Suppressor macrophage treated with lipopolysaccharide for 4 hours (primary cell): ENCODE measurements at regions not wholly inside any gene's neighbourhood (a gene's known extent, or its start where the extent isn't known, plus 50 kb on each side); places are given as distances from the start of the nearest gene placed in this dataset.
A peak's percentile ranks its signal among the peaks of the same experiment; 100 is the strongest.

Source experiments
- DNase-seq: peaks from one replicate; pipeline ENCODE4 v3.0.0-alpha.2; 2020

DNA sequence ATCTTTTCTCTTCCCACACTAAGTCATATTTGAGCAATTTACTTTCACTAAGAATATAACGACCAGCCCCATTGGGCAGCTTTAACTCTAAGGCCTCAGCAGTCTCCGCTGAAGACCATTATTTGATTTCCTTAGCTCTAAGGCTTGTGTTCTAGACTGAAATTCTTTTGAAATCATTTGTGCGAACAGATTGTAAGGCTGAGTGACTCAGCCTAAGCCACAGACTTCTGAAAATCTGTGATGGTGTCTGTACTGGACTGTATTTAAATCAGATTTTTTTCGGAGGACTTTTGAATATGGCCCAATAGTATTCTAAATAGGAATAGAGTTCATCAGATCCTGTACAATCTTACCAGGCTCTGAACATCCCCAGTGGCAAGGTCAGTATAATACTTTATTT is 150.3 kb upstream of the TECRL start:
- DNase-seq: no peak

DNA sequence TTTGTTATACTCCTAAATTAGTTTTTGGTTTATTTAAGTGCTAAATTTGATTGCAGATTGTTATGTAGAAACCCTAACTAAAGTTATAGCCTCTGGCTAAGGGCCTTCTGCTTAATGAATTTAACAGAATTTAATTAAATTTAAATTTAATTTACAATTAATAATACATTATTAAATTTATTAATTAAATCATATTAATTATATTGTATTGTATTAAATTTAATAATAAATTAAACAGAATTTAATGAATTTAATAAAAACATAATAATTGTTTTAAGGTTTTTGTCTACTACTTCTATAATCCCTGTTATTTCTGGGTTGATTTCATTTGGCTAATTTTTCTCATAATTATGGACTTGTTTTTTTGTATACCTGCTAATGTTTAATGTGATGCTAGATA is 141.9 kb upstream of the TECRL start:
- no peak for DNase-seq

DNA sequence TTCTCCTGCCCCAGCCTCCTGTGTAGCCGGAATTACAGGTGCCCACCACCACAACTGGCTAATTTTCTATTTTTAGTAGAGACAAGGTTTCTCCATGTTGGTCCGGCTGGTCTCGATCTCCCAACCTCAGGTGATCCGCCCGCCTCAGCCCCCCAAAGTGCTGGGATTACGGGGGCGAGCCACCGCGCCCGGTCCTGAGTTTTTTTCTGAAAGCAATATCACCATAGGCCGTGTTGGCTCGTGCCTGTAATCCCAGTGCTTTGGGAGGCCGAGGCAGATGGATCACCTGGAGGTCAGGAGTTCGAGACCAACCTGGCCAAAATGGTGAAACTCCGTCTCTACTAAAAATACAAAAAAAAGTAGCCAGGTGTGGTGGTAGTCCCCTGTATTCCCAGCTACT is 136.3 kb upstream of the TECRL start:
- no peak for DNase-seq

DNA sequence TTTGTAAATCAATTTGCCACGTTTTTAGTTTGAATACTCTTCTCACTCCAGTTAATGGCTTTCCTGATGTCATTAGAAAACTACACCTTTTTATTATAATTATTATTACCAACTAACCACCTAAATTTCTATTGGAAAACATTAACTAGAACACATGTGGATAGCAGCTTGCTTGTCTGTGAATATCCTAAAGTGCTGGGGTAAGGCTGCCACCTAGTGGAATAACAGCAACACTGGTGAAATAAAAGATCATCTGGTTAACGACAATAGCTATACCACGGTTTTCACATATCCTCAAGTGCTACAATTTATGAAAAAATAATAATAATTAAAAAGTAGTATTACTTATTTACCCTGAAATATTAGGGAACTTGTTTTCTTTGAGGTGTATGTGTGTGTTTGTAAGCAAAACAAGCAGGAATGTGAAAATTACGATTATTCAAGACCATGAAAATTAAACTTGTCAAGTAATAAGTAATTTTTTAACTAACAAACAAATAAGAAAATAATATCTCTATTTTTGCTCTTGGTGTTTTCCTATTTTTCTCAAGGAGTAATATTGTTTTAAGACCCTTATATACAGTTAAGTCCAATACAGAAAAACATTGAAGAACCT is 130.1 kb upstream of the TECRL start:
- DNase-seq: peak; percentile 54

DNA sequence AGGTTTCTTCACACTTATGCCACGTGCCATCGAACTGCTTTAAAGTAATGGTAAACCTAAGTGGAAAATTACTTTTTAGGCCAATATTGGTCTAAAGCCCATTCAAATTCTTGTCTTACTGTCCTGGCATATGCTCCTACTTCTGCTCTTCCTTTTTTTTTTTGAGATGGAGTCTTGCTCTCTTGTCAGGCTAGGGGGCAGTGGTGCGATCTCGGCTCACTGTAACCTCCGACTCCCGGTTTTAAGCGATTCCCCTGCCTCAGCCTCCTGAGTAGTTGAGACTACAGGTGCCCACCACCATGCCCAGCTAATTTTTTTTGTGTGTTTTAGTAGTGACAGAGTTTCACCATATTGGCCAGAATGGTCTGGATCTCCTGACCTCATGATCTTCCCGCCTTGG is 129.0 kb upstream of the TECRL start:
- DNase-seq: no peak

DNA sequence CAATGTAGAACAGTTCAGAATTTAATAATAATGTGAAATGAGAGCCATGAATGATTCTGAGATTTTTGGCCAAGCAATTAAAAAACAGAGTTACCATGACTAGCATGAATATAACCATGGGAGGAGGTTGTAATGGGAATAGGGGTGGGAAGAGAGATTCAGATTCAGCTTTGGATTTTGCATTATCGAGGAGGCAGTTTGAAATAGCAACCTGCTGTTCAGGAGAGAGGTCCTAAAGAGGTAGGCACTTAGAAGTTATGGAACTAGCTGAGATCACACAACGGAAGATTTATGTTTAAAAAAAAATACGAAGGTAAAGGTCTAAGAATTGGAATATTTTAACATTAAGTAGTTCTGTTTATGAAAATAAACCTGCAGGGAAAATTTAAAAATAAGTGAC is 124.4 kb upstream of the TECRL start:
- no peak for DNase-seq

DNA sequence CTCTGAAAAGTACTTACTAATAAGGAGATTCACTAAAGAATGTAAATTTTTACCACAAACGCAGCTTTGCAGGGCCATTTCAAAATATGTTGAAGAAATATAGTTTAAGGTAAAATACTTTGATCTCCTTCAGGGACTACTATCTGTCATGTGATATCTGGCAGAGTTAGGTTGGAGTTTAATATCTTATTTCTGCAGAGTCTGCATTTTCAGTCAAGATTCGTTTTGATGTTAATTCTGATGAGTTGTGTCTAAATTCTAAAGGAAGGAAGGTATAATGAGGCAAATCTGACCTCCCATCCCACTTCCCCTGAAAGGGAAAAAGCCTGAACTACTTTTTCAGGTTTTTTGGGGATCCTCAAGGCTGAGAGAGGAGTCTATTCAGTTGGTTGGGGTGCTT is 123.9 kb upstream of the TECRL start:
- DNase-seq: no peak

DNA sequence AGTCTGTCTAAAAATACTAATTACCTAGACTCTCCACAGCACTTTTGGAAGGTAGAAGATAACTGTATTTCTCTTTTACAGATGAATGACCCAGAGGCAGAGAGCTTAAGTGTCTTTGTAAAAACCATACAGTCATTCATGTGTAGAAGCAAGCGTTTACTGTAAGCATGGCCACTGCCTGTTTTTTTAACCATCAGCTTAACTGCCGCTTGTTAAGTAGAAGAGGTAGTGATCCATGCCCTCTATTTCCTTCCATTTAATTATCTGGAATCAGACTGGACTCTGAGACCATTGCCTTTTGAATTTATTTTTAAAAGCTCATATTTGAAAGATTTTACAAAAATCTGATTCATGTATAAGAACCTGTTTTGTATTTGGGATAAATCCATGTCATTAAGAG is 111.2 kb upstream of the TECRL start:
- DNase-seq: no peak

DNA sequence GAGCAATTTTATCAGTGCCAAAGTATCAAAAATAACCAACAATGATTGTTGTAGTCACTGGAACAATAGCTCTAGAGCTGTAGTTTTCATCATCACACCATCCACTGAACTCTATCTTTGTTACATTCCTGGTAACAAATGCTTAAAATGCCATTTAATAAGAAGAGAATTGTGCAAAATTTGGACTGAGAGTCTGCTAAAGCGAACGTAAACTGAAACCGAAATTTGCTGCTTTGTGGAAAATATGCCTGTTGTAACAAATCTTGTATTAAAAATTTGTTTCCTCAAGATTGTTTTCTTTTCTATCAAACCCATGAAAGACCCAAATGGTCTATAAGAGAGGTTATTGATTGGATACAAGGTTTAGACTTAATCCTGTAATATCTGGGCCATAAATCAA is 109.3 kb upstream of the TECRL start:
- no peak for DNase-seq

DNA sequence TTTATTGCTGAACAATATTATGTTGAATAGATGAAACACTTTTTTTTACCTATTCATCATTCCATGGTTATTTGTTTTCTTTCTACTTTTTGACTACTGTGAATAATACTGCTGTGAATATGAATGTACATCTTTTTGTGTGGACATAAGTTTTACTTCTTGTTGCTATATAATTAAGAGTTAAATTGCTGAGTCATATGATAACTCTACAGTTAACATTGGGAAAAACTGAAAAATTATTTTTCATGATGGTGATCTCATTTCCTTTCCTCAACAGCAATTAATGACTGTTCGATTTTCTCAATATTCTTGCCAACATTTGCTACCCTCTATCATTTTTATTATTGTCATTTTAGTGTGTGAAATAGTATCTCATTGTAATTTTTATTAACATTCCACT is 106.9 kb upstream of the TECRL start:
- DNase-seq: no peak

DNA sequence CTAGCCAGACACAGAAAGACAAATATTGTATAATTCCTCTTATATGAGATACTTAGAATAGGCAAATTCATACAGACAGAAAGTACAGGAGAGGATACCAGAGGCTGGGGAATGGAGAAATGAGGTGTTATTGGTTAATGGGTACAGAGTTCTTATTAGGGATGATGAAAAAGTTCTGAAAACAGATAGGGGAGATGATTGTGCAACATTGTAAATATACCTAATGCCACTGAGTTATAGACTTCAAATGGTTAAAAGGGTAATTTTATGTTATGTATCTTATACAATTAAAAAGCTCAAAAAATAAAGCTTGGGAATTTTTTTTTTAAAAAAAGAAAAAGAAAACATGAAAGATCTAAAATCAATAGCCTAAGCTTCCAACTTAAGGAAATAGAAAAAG is 98.8 kb upstream of the TECRL start:
- DNase-seq: no peak

DNA sequence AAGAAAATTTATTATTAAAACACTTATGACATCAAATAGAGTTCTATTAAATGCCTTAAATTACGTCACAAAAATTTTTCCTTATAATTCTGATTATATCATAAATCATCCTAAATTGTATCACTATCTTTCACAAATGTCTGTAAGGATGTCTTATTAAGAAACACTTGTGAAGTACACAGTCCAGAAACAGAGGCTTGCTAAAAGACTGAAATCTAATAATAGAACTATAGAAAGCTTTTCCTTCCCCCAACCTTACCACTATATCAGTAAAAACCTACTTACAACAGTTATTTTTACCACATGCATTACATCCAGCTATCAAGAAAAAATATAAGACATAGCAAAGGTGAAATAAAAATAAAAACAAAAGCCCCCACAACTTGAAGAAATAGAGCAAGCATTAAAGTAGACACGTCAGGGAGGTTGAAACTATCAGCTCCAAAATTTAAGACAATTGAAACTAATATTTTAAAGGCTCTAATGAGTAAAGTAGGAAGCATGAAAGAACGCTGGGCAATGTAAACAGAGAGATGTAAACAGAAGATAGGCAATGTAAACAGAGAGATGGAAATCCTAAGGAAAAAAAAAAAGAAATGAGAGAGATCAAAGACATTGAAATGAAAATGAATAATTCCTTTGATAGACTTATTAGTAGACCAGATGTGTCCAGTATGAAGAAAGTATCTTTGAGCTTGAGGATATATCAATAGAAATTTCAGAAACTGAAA is 94.9 kb upstream of the TECRL start:
- no peak for DNase-seq

DNA sequence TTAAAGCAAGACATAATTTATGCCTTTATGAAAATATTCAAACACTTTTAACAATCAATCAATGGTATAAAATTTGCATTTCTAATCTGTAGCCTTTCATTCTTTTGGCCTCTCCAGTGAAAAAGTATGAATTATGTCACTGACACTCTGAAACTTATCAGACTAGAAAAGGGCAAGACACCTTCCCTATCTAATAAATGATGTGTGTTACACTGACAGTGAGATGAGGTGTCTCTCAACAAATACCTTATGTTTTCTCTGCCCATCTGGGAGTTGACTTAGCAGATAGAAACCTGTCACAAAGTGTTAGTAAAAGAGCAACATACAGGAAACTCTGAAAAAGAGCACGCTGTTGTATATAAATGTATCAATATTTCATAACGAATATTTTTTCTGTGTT is 94.2 kb upstream of the TECRL start:
- DNase-seq: no peak

DNA sequence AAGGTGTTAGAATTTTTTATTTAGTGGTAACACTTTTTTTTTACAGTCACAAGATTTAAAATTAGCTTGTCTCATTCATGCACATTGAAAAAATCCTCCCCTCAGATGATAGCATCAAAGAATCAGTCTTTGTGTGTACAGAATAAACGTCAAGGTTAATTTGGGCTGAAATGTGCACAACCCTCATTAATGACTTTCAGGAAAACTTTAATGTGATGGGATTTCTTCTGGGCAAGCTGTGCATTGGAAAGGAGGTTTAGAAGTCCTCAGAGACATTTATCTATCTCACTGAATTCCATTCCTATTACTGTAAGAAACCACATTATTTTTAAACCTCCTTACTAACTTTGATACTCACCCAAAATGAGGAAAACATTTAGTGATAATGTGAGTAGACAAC is 88.2 kb upstream of the TECRL start:
- DNase-seq: no peak

DNA sequence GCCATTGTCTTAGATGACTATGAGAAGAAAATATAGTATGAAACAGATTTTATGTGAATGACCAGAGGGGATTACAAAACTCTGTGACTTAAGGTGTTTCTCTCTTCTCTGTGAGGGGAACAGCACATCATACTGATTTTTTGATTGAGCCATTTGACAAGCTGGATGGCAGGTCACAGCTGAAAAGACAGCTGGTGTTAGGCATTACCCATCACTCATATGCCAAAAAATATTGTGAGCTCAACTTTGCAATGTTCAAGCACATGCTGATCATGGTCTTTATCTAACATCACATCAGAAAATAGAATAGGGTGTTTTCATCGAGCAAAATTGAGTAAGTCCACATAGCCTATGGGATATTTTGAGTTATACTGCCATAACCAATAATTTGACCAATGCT is 86.7 kb upstream of the TECRL start:
- no peak for DNase-seq

DNA sequence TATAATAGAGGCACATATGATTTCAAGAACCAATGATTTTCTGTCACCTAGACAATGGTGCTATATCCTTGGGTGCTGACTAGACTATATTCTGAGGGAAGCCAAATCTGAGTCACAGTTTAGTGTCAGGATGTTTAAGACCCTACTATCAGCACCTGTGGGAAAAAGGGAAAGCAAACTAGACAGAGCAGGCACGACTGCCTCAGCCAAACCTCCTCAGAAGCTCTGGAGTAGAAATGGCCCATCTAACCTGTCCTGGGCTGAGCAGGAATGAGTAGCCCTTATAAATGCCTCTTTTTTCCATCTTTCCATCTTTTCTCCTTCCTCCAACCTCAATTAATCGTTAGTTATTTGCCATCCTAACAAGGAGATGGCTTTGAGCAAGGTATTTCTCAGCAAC is 80.4 kb upstream of the TECRL start:
- DNase-seq: no peak

DNA sequence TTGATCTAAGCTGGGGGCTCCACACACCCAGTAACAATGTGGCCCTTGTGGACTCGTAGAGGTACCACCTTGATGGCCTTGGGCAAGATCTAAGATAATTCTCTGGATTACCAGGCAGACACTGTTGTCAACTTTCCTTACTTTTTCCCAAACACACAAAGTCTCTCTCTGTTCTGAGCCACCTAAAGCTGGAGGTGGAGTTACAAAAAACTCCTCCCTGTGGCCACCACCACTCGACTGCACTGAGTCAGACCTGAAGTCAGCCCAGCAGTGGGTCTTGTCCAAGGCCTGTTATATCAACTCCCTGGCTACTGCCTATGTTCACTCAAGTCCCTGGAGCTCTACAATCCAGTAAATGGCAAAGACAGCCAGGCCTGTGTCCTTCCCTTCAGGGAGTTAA is 70.1 kb upstream of the TECRL start:
- no peak for DNase-seq

DNA sequence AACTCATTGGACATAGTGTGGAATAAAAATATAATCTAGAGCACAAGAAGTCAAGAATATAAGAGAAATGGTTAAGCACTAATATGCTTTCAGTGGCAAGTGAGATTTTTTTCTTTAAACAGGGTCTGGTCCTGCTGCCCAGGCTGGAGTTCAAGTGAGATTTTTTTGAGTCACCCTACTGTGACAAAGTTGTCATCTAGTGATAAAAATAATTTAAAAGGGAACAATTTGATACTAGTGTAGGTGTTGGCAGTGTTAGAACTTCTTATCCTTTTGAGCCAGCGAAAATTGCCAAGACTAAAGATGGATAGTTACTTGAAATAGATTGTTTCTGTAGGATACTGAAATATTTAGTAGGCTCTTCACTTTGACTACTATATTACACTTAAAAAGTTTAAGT is 67.9 kb upstream of the TECRL start:
- no peak for DNase-seq

DNA sequence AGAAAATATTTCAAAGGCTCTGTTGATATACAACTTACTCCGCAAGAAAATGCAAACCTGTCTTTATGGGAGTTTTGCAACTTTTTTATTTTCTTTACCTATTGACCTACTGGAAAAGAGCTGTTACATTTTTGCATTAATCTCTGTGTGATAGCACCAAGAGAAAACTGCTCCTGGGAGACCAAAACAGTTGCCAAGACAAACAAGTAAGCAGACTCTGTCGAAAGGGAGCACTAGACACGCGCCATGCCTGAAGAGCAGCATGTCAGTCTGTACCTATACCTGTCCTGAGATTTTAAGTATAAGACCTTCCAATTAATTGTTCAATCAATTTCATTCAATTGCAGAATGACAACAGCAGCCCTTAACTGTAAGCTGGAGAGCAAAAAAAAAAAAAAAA is 56.0 kb upstream of the TECRL start:
- DNase-seq: no peak

DNA sequence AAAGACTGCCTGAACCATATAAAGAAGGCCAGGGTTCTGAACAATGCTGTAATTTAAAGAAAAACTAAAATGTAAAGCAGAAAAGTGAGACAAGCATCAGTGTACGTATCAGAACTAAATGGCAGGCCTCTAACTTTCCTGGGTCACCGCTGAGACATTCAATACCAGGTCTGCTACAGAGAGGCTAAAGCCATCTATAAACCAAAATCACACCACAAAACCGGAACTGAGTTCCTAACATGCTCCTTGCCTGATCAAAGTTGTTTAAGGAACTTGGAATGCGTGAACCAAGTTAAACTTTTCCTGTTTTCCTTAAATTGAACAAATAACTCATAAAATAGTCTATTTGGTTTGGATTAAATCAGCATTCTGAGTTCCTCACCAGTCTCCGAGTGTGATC is 55.3 kb upstream of the TECRL start:
- DNase-seq: no peak
